ENCODE measurements at regions not wholly inside any gene's neighbourhood (a gene's known extent, or its start where the extent isn't known, plus 50 kb on each side); places are given as distances from the start of the nearest gene placed in this dataset.

GRCh38 chr21:38188037-38188436 is 68.8 kb upstream of the KCNJ15 start:
- Histone ChIP-seq H3K27ac (ENCODE audit: control insufficient read depth, insufficient read depth, low read length) (no peak overlapping the region), H2AFZ (ENCODE audit: control insufficient read depth, low read length) (no peak overlapping the region), H3K4me1 (ENCODE audit: control insufficient read depth, extremely low read depth, insufficient read depth, low read length) (no peaks in the 10 kb centered on the region), H3K9me3 (ENCODE audit: control insufficient read depth, low read depth, low read length) (no peaks in the 10 kb centered on the region), H3K9ac (ENCODE audit: control insufficient read depth, extremely low read depth, insufficient read depth, low read length) (no peak overlapping the region), H3K4me3 (ENCODE audit: control insufficient read depth in 2 of 3, extremely low read depth in 1 of 3, insufficient read depth in 2 of 3, low read depth in 1 of 3, low read length in 3 of 3) (no peak overlapping the region), H3K36me3 (ENCODE audit: control insufficient read depth in 2 of 2, extremely low read depth in 1 of 2, insufficient read depth in 2 of 2, low read length in 2 of 2) (no peaks in the 10 kb centered on the region), H3K4me2 (ENCODE audit: control insufficient read depth, extremely low read depth, insufficient read depth, low read depth, low read length) (no peak overlapping the region), H3K27me3 (ENCODE audit: control insufficient read depth, extremely low read depth, insufficient read depth, low read length) (no peaks in the 10 kb centered on the region), H3K79me2 (ENCODE audit: control insufficient read depth, insufficient read depth, low read length) (no peaks in the 10 kb centered on the region), H3K9me1 (ENCODE audit: control insufficient read depth, extremely low read depth, insufficient read depth, low read length) (no peaks in the 10 kb centered on the region), H4K20me1 (ENCODE audit: control insufficient read depth, extremely low read depth, insufficient read depth, low read length) (no peaks in the 10 kb centered on the region)
- no peak for TF ChIP-seq CTCF (optimal IDR thresholded peaks at IDR 0.05 in 1 of 3, IDR thresholded peaks at IDR 0.05 in 1 of 3, conservative IDR thresholded peaks at IDR 0.05 in 1 of 3; ENCODE audit: extremely low read depth in 1 of 3, insufficient read depth in 2 of 3, low read length in 3 of 3)
- TF ChIP-seq EZH2 (IDR thresholded peaks at IDR 0.05; ENCODE audit: low read length), result no peak
- no peak for FAIRE-seq
- dilution Hi-C loops (cut with MboI; ENCODE audit: extremely low pct_ligation_motif_present, low sequenced_read_pairs), result no loop called here
- no peak for DNase-seq (ENCODE audit: low read depth, low spot score)

- no peaks in the 10 kb centered on the region for H4K20me1 ChIP-seq (ENCODE audit: control insufficient read depth, extremely low read depth, insufficient read depth, low read length)
- no peaks in the 10 kb centered on the region for H3K9me3 ChIP-seq (ENCODE audit: control insufficient read depth, low read depth, low read length)
- H3K9ac ChIP-seq (ENCODE audit: control insufficient read depth, extremely low read depth, insufficient read depth, low read length), result no peak overlapping the region
- H3K9me1 ChIP-seq (ENCODE audit: control insufficient read depth, extremely low read depth, insufficient read depth, low read length), result no peaks in the 10 kb centered on the region
- no peak overlapping the region for H3K4me3 ChIP-seq (ENCODE audit: control insufficient read depth in 2 of 3, extremely low read depth in 1 of 3, insufficient read depth in 2 of 3, low read depth in 1 of 3, low read length in 3 of 3)
- H3K4me1 ChIP-seq (ENCODE audit: control insufficient read depth, extremely low read depth, insufficient read depth, low read length), result no peaks in the 10 kb centered on the region
- H3K36me3 ChIP-seq (ENCODE audit: control insufficient read depth in 2 of 2, extremely low read depth in 1 of 2, insufficient read depth in 2 of 2, low read length in 2 of 2), result no peaks in the 10 kb centered on the region
- DNase-seq (ENCODE audit: low read depth, low spot score) (no peak), FAIRE-seq (no peak)
- dilution Hi-C loops (cut with MboI; ENCODE audit: extremely low pct_ligation_motif_present, low sequenced_read_pairs), result no loop called here
- TF ChIP-seq CTCF (optimal IDR thresholded peaks at IDR 0.05 in 1 of 3, IDR thresholded peaks at IDR 0.05 in 1 of 3, conservative IDR thresholded peaks at IDR 0.05 in 1 of 3; ENCODE audit: extremely low read depth in 1 of 3, insufficient read depth in 2 of 3, low read length in 3 of 3) (no peak), EZH2 (IDR thresholded peaks at IDR 0.05; ENCODE audit: low read length) (no peak)
- no peaks in the 10 kb centered on the region for H3K27me3 ChIP-seq (ENCODE audit: control insufficient read depth, extremely low read depth, insufficient read depth, low read length)
- no peaks in the 10 kb centered on the region for H3K79me2 ChIP-seq (ENCODE audit: control insufficient read depth, insufficient read depth, low read length)
- H2AFZ ChIP-seq (ENCODE audit: control insufficient read depth, low read length), result no peak overlapping the region
- H3K27ac ChIP-seq (ENCODE audit: control insufficient read depth, insufficient read depth, low read length), result no peak overlapping the region
- H3K4me2 ChIP-seq (ENCODE audit: control insufficient read depth, extremely low read depth, insufficient read depth, low read depth, low read length), result no peak overlapping the region
Observed at GRCh38 chr21:38196036-38196435, 60.8 kb upstream of the KCNJ15 start.

All from keratinocyte (primary cell).